ENCODE measurements at regions not wholly inside any gene's neighbourhood (a gene's known extent, or its start where the extent isn't known, plus 50 kb on each side); places are given as distances from the start of the nearest gene placed in this dataset.

DNA sequence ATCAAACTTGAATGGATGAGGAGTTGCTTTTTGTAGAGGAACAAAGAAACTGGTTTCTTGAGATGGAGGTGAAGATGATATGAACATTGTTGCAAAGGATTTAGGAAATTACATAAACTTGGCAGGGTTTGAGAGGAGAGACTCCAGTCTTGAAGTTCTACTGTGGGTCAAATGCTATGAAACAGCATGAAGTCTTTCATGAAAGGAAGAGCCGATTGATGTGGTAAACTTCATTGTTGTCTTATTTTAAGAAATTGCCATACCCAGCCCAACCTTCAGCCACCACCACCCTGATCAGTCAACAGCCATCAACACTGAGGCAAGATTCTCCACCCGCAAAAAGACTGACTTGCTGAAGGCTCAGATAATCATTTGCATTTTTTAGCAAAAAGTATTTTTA, 52.2 kb downstream of the SIPA1L2 start:
- Mint-ChIP-seq H3K9me3 (no peaks in the 10 kb centered on the region), H3K36me3 (peaks cover 30% of the 10 kb centered on the region), H3K27ac (peak overlapping the region; percentile 83), H3K4me3 (no peak overlapping the region), H3K27me3 (ENCODE audit: insufficient read depth, low read depth) (no peaks in the 10 kb centered on the region), H3K4me1 (peaks cover 66% of the 10 kb centered on the region)
- Histone ChIP-seq H3K27ac (no peak overlapping the region), H3K4me2 (peak overlapping the region; percentile 55), H3K27me3 (no peaks in the 10 kb centered on the region), H3K9ac (no peak overlapping the region), H3K4me1 (peaks cover 53% of the 10 kb centered on the region), H3K36me3 (no peaks in the 10 kb centered on the region), H3F3A (ENCODE audit: low read depth) (peaks cover 44% of the 10 kb centered on the region), H3K79me2 (ENCODE audit: low read depth) (peaks cover 13% of the 10 kb centered on the region), H3K9me3 (ENCODE audit: low read depth) (no peaks in the 10 kb centered on the region), H2AFZ (replicated peaks) (no peak overlapping the region), H4K20me1 (ENCODE audit: low read depth) (no peaks in the 10 kb centered on the region), H3K4me3 (no peak overlapping the region)
- no peak for DNase-seq (ENCODE audit: low spot score)
- TF ChIP-seq CTCF (IDR thresholded peaks at IDR 0.05), result no peak
- TF ChIP-seq EZH2 (IDR thresholded peaks at IDR 0.05), result no peak
- TF ChIP-seq EZH2phosphoT487 (IDR thresholded peaks at IDR 0.05), result no peak

- H3K27me3 ChIP-seq, result no peaks in the 10 kb centered on the region
- H3F3A ChIP-seq (ENCODE audit: low read depth), result peaks cover 44% of the 10 kb centered on the region
- Mint-ChIP-seq H3K9me3 (no peaks in the 10 kb centered on the region), H3K27me3 (ENCODE audit: insufficient read depth, low read depth) (no peaks in the 10 kb centered on the region), H3K4me1 (peaks cover 67% of the 10 kb centered on the region), H3K4me3 (no peak overlapping the region), H3K36me3 (peaks cover 34% of the 10 kb centered on the region), H3K27ac (no peak overlapping the region)
- H3K4me2 ChIP-seq, result peak overlapping the region; percentile 33
- no peaks in the 10 kb centered on the region for H3K36me3 ChIP-seq
- H3K79me2 ChIP-seq (ENCODE audit: low read depth), result peaks cover 13% of the 10 kb centered on the region
- no peaks in the 10 kb centered on the region for H4K20me1 ChIP-seq (ENCODE audit: low read depth)
- no peak overlapping the region for H3K9ac ChIP-seq
- no peaks in the 10 kb centered on the region for H3K9me3 ChIP-seq (ENCODE audit: low read depth)
- no peak overlapping the region for H2AFZ ChIP-seq (replicated peaks)
- H3K4me3 ChIP-seq, result no peak overlapping the region
- peaks cover 60% of the 10 kb centered on the region for H3K4me1 ChIP-seq
- no peak for DNase-seq (ENCODE audit: low spot score)
- H3K27ac ChIP-seq, result peak overlapping the region; percentile 60
- TF ChIP-seq CTCF (IDR thresholded peaks at IDR 0.05) (no peak), EZH2phosphoT487 (IDR thresholded peaks at IDR 0.05) (no peak), EZH2 (IDR thresholded peaks at IDR 0.05) (no peak)
Measured at GRCh38 chr1:232576537-232576936, 53.4 kb downstream of the SIPA1L2 start.

DNA sequence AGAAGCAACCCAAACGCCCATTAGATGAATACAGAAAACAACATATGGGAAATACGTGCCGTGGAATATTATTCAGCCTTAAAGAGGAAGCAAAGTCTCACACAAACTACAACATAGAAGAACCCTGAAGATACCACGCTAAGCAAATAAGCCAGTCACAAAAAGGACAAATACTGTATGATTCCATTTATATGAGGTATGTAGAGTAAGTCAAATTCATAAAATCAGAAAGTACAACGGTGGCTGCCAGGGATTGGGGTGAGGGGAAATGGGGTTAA, 54.2 kb downstream of the SIPA1L2 start:
- Histone ChIP-seq H3K4me3 (no peak overlapping the region), H3F3A (ENCODE audit: low read depth) (peaks cover 44% of the 10 kb centered on the region), H3K79me2 (ENCODE audit: low read depth) (peaks cover 20% of the 10 kb centered on the region), H4K20me1 (ENCODE audit: low read depth) (no peaks in the 10 kb centered on the region), H2AFZ (replicated peaks) (no peak overlapping the region), H3K4me1 (peaks cover 56% of the 10 kb centered on the region), H3K36me3 (no peaks in the 10 kb centered on the region), H3K27me3 (no peaks in the 10 kb centered on the region), H3K4me2 (no peak overlapping the region), H3K9me3 (ENCODE audit: low read depth) (no peaks in the 10 kb centered on the region), H3K9ac (no peak overlapping the region), H3K27ac (no peak overlapping the region)
- Mint-ChIP-seq H3K27me3 (ENCODE audit: insufficient read depth, low read depth) (no peaks in the 10 kb centered on the region), H3K4me3 (no peak overlapping the region), H3K4me1 (peaks cover 61% of the 10 kb centered on the region), H3K9me3 (no peaks in the 10 kb centered on the region), H3K36me3 (peaks cover 39% of the 10 kb centered on the region), H3K27ac (peak overlapping the region; percentile 1)
- DNase-seq (ENCODE audit: low spot score), result no peak
- TF ChIP-seq CTCF (IDR thresholded peaks at IDR 0.05) (no peak), EZH2phosphoT487 (IDR thresholded peaks at IDR 0.05) (no peak), EZH2 (IDR thresholded peaks at IDR 0.05) (no peak)
